ENCODE measurements at regions not wholly inside any gene's neighbourhood (a gene's known extent, or its start where the extent isn't known, plus 50 kb on each side); places are given as distances from the start of the nearest gene placed in this dataset.
"Not testable (repeated sequence)": the region's sequence is repeated elsewhere in the genome, so short reads cannot be mapped to it uniquely, and the experiment has no call there.

GRCh38 chr7:137110091-137110509 is 233.4 kb downstream of the PTN start:
- Mint-ChIP-seq H3K9me3 (no peaks in the 10 kb centered on the region), H3K4me3 (no peak overlapping the region), H3K4me1 (ENCODE audit: unreplicated experiment) (peaks cover 4% of the 10 kb centered on the region), H3K27ac (no peak overlapping the region), H3K27me3 (no peaks in the 10 kb centered on the region), H3K36me3 (no peaks in the 10 kb centered on the region)
- no peak for TF ChIP-seq CTCF (conservative IDR thresholded peaks at IDR 0.05)
- no peak for DNase-seq (ENCODE audit: extremely low spot score, unreplicated experiment)

GRCh38 chr7:137107802-137108201 is 235.7 kb downstream of the PTN start:
- not testable (repeated sequence) for H3K36me3 Mint-ChIP-seq; H3K4me1 Mint-ChIP-seq (ENCODE audit: unreplicated experiment); H3K27ac Mint-ChIP-seq; H3K9me3 Mint-ChIP-seq; H3K4me3 Mint-ChIP-seq; DNase-seq (ENCODE audit: extremely low spot score, unreplicated experiment); H3K27me3 Mint-ChIP-seq

- H3K27me3 Mint-ChIP-seq, result not testable (repeated sequence)
Measured at GRCh38 chr7:137103526-137103925, 235.1 kb downstream of the CHRM2 start.

GRCh38 chr7:137097111-137097510 is 228.7 kb downstream of the CHRM2 start:
- Mint-ChIP-seq H3K27me3 (no peaks in the 10 kb centered on the region), H3K4me1 (ENCODE audit: unreplicated experiment) (no peaks in the 10 kb centered on the region), H3K27ac (no peak overlapping the region), H3K36me3 (no peaks in the 10 kb centered on the region), H3K4me3 (no peak overlapping the region), H3K9me3 (no peaks in the 10 kb centered on the region)
- DNase-seq (ENCODE audit: extremely low spot score, unreplicated experiment), result no peak
- TF ChIP-seq CTCF (conservative IDR thresholded peaks at IDR 0.05), result no peak

More at GRCh38 chr7:137103526-137103925, 235.1 kb downstream of the CHRM2 start:
- DNase-seq (ENCODE audit: extremely low spot score, unreplicated experiment); H3K27ac Mint-ChIP-seq; H3K9me3 Mint-ChIP-seq; H3K4me3 Mint-ChIP-seq; H3K4me1 Mint-ChIP-seq (ENCODE audit: unreplicated experiment); H3K36me3 Mint-ChIP-seq: not testable (repeated sequence)

GRCh38 chr7:137096607-137097006 is 228.2 kb downstream of the CHRM2 start:
- Mint-ChIP-seq H3K9me3 (no peaks in the 10 kb centered on the region), H3K27ac (no peak overlapping the region), H3K27me3 (no peaks in the 10 kb centered on the region), H3K4me3 (no peak overlapping the region), H3K4me1 (ENCODE audit: unreplicated experiment) (no peaks in the 10 kb centered on the region), H3K36me3 (no peaks in the 10 kb centered on the region)
- DNase-seq (ENCODE audit: extremely low spot score, unreplicated experiment), result no peak
- TF ChIP-seq CTCF (conservative IDR thresholded peaks at IDR 0.05), result no peak

GRCh38 chr7:137093198-137093597 is 224.7 kb downstream of the CHRM2 start:
- H3K27ac Mint-ChIP-seq, result no peak overlapping the region
- no peaks in the 10 kb centered on the region for H3K36me3 Mint-ChIP-seq
- H3K9me3 Mint-ChIP-seq, result no peaks in the 10 kb centered on the region
- no peak for TF ChIP-seq CTCF (conservative IDR thresholded peaks at IDR 0.05)
- H3K27me3 Mint-ChIP-seq, result no peaks in the 10 kb centered on the region
- no peaks in the 10 kb centered on the region for H3K4me1 Mint-ChIP-seq (ENCODE audit: unreplicated experiment)
- no peak for DNase-seq (ENCODE audit: extremely low spot score, unreplicated experiment)
- H3K4me3 Mint-ChIP-seq, result no peak overlapping the region

GRCh38 chr7:137091396-137091795 is 222.9 kb downstream of the CHRM2 start:
- Mint-ChIP-seq H3K9me3 (no peaks in the 10 kb centered on the region), H3K4me3 (no peak overlapping the region), H3K27ac (no peak overlapping the region), H3K4me1 (ENCODE audit: unreplicated experiment) (no peaks in the 10 kb centered on the region), H3K27me3 (no peaks in the 10 kb centered on the region), H3K36me3 (no peaks in the 10 kb centered on the region)
- DNase-seq (ENCODE audit: extremely low spot score, unreplicated experiment), result no peak
- TF ChIP-seq CTCF (conservative IDR thresholded peaks at IDR 0.05), result peak; percentile 61

All from type B pancreatic cell (in vitro differentiated cells).